GM12864 (cell line): ENCODE measurements at regions not wholly inside any gene's neighbourhood (a gene's known extent, or its start where the extent isn't known, plus 50 kb on each side); places are given as distances from the start of the nearest gene placed in this dataset.

Source experiments
- DNase-seq: peaks from one replicate; pipeline ENCODE4 v3.0.0-alpha.2; 2011; ENCODE audit warnings: low read depth
- H3K4me3 ChIP-seq: 2 replicates; pipeline ENCODE4 v1.5.1; 2011; ENCODE audit warnings: mild to moderate bottlenecking, low read depth, low read length, control low read depth
- CTCF ChIP-seq: IDR thresholded peaks from 2 replicates; pipeline ENCODE4 v1.5.1; 2011; ENCODE audit warnings: low read depth, mild to moderate bottlenecking, moderate library complexity, low read length, control low read depth, inconsistent platforms; ENCODE audit errors: missing control alignments

DNA sequence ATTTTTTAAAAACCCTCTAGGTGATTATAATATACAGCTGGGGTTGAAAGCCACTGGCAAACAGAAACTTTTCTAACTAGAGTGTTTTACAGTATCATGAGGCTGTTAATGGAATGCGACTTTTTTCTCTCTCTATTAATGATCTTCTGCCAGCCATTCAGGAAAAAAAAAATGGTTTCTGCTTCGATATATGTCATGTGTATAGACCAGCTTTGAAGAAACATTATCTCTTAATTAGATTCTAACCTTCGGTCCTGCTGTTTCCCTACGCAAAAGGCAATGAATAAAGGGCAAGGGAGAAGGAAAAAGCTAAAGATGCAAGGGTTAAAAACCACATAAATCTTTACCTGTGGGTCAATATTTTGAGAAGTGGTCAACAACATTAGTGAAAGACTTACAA is 1662.1 kb upstream of the TENM3 start:
- no peak for TF ChIP-seq CTCF
- no peak overlapping the region for H3K4me3 ChIP-seq
- no peak for DNase-seq

DNA sequence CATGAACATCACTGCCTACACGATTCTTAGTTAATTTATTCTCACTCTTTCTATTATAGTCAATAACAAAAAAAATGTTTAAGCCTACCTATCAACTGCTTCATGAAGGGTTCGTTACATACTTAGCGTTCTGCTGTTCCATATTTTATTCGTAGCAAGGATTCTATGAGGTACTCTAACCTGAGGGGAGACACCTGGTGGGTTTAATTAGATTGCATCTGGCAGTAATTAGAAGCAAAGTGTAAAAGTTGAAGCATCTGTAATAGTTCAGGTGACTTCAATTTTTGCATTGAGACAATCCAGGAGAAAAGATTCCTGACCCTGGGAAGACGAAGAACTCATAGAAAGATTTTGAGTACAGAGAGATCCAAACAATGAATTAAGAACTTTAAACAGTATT is 1655.8 kb upstream of the TENM3 start:
- DNase-seq: no peak
- no peak overlapping the region for H3K4me3 ChIP-seq
- TF ChIP-seq CTCF: no peak

DNA sequence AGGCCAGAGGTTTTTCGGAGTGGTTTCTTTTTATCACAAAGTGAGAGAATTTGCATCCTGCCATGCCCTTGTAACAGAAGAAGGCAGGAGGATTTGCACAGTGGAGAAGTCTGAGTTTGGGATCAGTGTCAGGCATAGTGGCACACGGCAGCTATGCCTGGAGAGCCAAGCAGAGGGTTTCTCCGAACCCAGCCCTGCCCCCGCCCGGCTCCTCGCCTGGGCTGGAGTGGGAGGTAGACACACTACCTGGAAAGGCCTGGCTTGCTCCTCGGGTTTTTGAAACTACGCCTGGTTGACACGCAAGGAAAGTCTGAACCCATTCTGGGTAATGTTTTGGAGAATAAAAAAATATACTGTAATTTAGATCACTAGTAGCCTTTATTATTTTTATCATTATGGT is 1653.6 kb upstream of the TENM3 start:
- TF ChIP-seq CTCF: no peak
- DNase-seq: no peak
- H3K4me3 ChIP-seq: no peak overlapping the region

- no peak overlapping the region for H3K4me3 ChIP-seq
- DNase-seq: no peak
- TF ChIP-seq CTCF: no peak
Measured at GRCh38 chr4:180596888-180597483, 1646.2 kb upstream of the TENM3 start.

- DNase-seq: no peak
- no peak overlapping the region for H3K4me3 ChIP-seq
- TF ChIP-seq CTCF: no peak
Measured at GRCh38 chr4:180598281-180598680, 1644.9 kb upstream of the TENM3 start.

DNA sequence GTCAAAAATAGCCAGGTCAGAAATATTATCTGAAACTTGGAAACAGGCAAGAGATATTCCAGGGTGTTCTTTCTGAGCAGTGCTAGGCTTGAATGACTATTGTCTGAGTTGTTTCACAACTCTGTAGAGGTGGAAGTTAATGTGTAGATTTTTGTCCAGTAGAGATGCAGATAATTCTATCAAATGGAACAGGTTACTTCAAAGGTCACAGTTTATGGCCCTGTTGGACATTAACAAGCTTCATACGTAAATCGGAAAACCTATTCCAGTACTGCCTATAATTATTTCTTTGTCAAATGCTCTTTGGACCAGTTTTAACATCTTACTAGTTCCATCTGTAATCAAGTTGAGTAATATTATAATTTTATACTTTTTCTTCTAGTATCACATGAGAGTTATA is 1639.4 kb upstream of the TENM3 start:
- DNase-seq: no peak
- no peak overlapping the region for H3K4me3 ChIP-seq
- TF ChIP-seq CTCF: no peak

- TF ChIP-seq CTCF: no peak
- DNase-seq: no peak
- no peak overlapping the region for H3K4me3 ChIP-seq
Measured at GRCh38 chr4:180610324-180610723, 1632.9 kb upstream of the TENM3 start.
